ENCODE measurements at regions not wholly inside any gene's neighbourhood (a gene's known extent, or its start where the extent isn't known, plus 50 kb on each side); places are given as distances from the start of the nearest gene placed in this dataset.

GRCh38 chr20:8082025-8082424, 50.0 kb upstream of the PLCB1 start:
- ChIA-PET CTCF (interaction anchor here (0.5 to 1.1 kb wide), 3 partner anchors 13 to 644 kb away, joined by 3 to 5 read pairs (median 4); no protein-coding TSS in a partner anchor), POLR2A (ENCODE audit: low non-redundant PET) (no interaction called here)
- H3K27ac ChIP-seq = no peak overlapping the region
- peak; percentile 43 for TF ChIP-seq CTCF (conservative IDR thresholded peaks at IDR 0.05; ENCODE audit: low read depth)
- DNase-seq (ENCODE audit: low spot score) = peak; percentile 21
